Ishikawa (cell line): ENCODE measurements at regions not wholly inside any gene's neighbourhood (a gene's known extent, or its start where the extent isn't known, plus 50 kb on each side); places are given as distances from the start of the nearest gene placed in this dataset.
A peak's percentile ranks its signal among the peaks of the same experiment; 100 is the strongest.

Experiments used
- CEBPB ChIP-seq: IDR thresholded peaks from 2 replicates; pipeline ENCODE4 v1.6.1; 2012
- CREB1 ChIP-seq: IDR thresholded peaks from 2 replicates; pipeline ENCODE4 v1.6.1; 2012; ENCODE audit warnings: low read depth
- EGR1 ChIP-seq: IDR thresholded peaks from 2 replicates; pipeline ENCODE4 v1.6.1; 2012
- EP300 ChIP-seq: IDR thresholded peaks from 2 replicates; pipeline ENCODE4 v1.6.1; 2012; ENCODE audit warnings: borderline replicate concordance
- FOXM1 ChIP-seq: IDR thresholded peaks from 2 replicates; pipeline ENCODE4 v1.6.1; 2012; ENCODE audit warnings: low read depth, borderline replicate concordance
- NFIC ChIP-seq: IDR thresholded peaks from 2 replicates; pipeline ENCODE4 v1.6.1; 2012
- RAD21 ChIP-seq: IDR thresholded peaks from 2 replicates; pipeline ENCODE4 v1.6.1; 2012; ENCODE audit warnings: low read depth
- TAF1 ChIP-seq: IDR thresholded peaks from 2 replicates; pipeline ENCODE4 v1.6.1; 2012; ENCODE audit warnings: low read depth, mild to moderate bottlenecking
- TCF12 ChIP-seq: IDR thresholded peaks from 2 replicates; pipeline ENCODE4 v1.6.1; 2012; ENCODE audit warnings: low read depth
- TEAD4 ChIP-seq: IDR thresholded peaks from 2 replicates; pipeline ENCODE4 v1.6.1; 2012
- YY1 ChIP-seq: IDR thresholded peaks from 2 replicates; pipeline ENCODE4 v1.6.1; 2012; ENCODE audit warnings: low read depth
- ZBTB7A ChIP-seq: IDR thresholded peaks from 2 replicates; pipeline ENCODE4 v1.6.1; 2012; ENCODE audit warnings: low read depth
- TF ChIP-seq, protein P1 (sequence below): IDR thresholded peaks from 2 replicates; pipeline ENCODE4 v1.6.1; 2012
- TF ChIP-seq, protein P2 (sequence below): IDR thresholded peaks from 2 replicates; pipeline ENCODE4 v1.6.1; 2012
- TF ChIP-seq, protein P3 (sequence below): IDR thresholded peaks from 2 replicates; pipeline ENCODE4 v1.6.1; 2012; ENCODE audit warnings: low read depth, mild to moderate bottlenecking

DNA sequence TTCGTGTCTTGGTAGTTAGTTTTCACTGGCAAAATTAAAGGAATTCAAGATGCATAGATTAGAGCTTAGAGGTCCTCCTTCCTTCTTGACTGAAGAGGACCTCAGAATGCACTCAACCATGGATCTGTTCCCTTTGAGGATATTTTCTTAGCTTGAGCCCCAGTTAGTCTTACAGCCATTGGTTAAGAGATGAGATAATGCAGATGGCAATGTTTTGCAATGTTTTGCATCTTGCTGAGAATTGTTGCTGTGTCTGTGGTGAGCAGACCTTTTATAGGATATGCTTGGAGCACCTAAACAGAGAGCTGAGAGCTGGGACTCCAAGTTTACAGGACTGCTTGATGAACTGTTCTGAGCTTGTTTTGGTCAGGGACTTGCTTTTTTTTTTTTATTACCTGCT is 107.5 kb downstream of the TMEM170B start:
- no peak for TF ChIP-seq RAD21
- TF ChIP-seq NFIC = no peak
- TF ChIP-seq TEAD4 = no peak
- TF ChIP-seq, protein P1, sequence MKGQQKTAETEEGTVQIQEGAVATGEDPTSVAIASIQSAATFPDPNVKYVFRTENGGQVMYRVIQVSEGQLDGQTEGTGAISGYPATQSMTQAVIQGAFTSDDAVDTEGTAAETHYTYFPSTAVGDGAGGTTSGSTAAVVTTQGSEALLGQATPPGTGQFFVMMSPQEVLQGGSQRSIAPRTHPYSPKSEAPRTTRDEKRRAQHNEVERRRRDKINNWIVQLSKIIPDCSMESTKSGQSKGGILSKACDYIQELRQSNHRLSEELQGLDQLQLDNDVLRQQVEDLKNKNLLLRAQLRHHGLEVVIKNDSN = no peak

GRCh38 chr6:11648436-11648775 is 110.9 kb downstream of the TMEM170B start:
- no peak for TF ChIP-seq YY1
- no peak for TF ChIP-seq TEAD4
- no peak for TF ChIP-seq NFIC
- TF ChIP-seq ZBTB7A = no peak
- no peak for TF ChIP-seq RAD21
- TF ChIP-seq, protein P2, sequence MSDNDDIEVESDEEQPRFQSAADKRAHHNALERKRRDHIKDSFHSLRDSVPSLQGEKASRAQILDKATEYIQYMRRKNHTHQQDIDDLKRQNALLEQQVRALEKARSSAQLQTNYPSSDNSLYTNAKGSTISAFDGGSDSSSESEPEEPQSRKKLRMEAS = no peak

DNA sequence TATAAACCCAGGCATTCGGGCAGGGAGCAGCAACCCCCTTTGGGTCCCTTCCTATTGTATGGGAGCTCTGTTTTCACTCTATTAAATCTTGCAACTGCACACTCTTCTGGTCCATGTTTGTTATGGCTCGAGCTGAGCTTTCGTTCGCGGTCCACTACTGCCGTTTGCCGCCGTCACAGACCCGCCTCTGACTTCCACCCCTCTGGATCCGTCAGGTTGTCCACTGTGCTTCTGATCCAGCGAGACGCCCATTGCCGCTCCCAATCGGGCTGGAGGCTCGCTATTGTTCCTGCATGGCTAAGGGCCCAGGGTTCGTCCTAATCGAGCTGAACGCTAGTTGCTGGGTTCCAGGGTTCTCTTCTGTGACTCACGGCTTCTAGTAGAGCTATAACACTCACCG is 111.3 kb downstream of the TMEM170B start:
- no peak for TF ChIP-seq RAD21
- no peak for TF ChIP-seq CREB1
- no peak for TF ChIP-seq YY1
- TF ChIP-seq, protein P1 = no peak
- TF ChIP-seq, protein P3, sequence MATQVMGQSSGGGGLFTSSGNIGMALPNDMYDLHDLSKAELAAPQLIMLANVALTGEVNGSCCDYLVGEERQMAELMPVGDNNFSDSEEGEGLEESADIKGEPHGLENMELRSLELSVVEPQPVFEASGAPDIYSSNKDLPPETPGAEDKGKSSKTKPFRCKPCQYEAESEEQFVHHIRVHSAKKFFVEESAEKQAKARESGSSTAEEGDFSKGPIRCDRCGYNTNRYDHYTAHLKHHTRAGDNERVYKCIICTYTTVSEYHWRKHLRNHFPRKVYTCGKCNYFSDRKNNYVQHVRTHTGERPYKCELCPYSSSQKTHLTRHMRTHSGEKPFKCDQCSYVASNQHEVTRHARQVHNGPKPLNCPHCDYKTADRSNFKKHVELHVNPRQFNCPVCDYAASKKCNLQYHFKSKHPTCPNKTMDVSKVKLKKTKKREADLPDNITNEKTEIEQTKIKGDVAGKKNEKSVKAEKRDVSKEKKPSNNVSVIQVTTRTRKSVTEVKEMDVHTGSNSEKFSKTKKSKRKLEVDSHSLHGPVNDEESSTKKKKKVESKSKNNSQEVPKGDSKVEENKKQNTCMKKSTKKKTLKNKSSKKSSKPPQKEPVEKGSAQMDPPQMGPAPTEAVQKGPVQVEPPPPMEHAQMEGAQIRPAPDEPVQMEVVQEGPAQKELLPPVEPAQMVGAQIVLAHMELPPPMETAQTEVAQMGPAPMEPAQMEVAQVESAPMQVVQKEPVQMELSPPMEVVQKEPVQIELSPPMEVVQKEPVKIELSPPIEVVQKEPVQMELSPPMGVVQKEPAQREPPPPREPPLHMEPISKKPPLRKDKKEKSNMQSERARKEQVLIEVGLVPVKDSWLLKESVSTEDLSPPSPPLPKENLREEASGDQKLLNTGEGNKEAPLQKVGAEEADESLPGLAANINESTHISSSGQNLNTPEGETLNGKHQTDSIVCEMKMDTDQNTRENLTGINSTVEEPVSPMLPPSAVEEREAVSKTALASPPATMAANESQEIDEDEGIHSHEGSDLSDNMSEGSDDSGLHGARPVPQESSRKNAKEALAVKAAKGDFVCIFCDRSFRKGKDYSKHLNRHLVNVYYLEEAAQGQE = no peak
- no peak for TF ChIP-seq TCF12
- no peak for TF ChIP-seq TAF1
- no peak for TF ChIP-seq NFIC
- TF ChIP-seq TEAD4 = no peak
- TF ChIP-seq EGR1 = no peak
- no peak for TF ChIP-seq CEBPB
- no peak for TF ChIP-seq FOXM1

DNA sequence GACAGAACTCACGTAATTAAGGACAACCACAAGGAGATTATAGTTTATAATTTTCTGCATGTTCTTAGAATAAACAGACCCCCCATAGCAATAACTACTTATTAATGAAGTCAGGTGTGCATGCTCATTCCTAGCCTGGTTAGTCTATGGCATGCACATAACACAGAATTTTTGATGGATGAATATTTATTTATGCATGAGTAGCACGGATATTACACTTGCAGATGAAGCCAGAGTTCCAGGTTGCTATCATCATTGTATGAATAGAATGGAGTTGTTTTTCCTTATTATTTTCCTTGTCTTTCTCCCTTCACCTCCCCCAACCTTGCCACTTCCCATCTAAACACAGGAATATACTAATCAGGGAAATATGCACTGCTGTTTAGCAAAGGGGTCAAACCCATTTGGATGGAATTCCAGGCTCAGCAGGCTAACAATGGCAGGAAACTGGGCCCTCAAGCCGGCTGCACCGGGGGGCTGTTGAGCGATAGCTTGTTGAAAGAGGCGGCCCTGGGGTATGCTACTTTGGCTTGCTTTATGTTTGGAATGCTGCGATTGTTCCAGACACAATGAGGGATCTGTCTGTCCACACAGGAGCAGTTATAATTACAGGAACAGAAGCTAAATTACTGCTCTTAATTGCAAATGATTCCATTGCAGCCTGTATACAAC is 112.6 kb downstream of the TMEM170B start:
- TF ChIP-seq TEAD4 (peak; percentile 99), TAF1 (no peak), CREB1 (no peak), FOXM1 (peak; percentile 100), EP300 (peak; percentile 100), ZBTB7A (0 out of 2 replicates have a peak, but pooled peaks have one; percentile 68), YY1 (peak; percentile 60; the same call in 1 of the 2 replicates), TCF12 (peak; percentile 100), CEBPB (peak; percentile 60), RAD21 (peak; percentile 29; the same call in 1 of the 2 replicates), NFIC (peak; percentile 96), EGR1 (no peak)
- TF ChIP-seq, protein P2 = peak; percentile 70; the same call in 1 of the 2 replicates
- TF ChIP-seq, protein P1 = no peak
- TF ChIP-seq, protein P3 = no peak

GRCh38 chr6:11650711-11651110 is 113.2 kb downstream of the TMEM170B start:
- TF ChIP-seq CEBPB (no peak), TAF1 (no peak), EGR1 (no peak), TCF12 (no peak), ZBTB7A (no peak), NFIC (no peak), CREB1 (no peak), EP300 (no peak), FOXM1 (no peak), YY1 (no peak), TEAD4 (no peak), RAD21 (no peak)
- TF ChIP-seq, protein P3 = no peak
- TF ChIP-seq, protein P1 = no peak
- TF ChIP-seq, protein P2 = no peak
